ENCODE measurements at regions not wholly inside any gene's neighbourhood (a gene's known extent, or its start where the extent isn't known, plus 50 kb on each side); places are given as distances from the start of the nearest gene placed in this dataset.
"Not testable (repeated sequence)": the region's sequence is repeated elsewhere in the genome, so short reads cannot be mapped to it uniquely, and the experiment has no call there.

DNA sequence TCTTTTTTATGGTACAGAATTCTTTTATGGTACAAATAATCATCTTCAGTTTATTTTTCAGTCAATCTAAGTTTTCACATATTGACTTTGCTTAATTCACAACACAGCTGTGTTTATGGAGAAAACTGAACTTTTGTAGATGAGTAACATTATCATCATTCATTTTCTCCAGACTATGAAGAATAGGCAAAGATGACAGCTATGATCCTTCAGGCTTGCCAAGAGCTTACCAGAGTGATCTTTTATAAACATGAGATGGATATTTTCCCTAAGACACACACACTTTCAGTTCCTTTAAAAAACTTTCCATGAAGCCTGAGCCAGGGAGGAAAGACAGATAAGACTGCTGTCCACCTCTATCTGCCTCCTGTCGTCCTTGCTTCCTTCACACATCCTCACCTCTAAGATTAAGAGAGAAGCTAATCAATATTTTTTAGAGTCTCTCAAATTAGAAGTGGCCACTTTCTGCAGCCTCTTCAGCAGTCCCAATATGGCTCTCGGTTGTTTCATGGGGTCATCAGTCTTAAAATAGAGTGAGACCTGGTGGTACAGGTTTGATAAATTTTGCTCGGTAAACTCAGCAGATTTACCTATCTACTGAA lies 108.1 kb upstream of the SLC27A6 start:
- TF ChIP-seq POLR2A (IDR thresholded peaks at IDR 0.05) (no peak), CTCF (IDR thresholded peaks at IDR 0.05) (no peak)
- H3K4me3 ChIP-seq (ENCODE audit: low read depth, poor library complexity, severe bottlenecking) = no peak overlapping the region
- DNase-seq (ENCODE audit: low spot score in 2 of 2) = no peak
- 78 to 82% methylated on average over 3 of the region's 3 CpGs for WGBS, 2 donors
- intact Hi-C loops (cut with DNase I; ENCODE audit: low total_unique reads) = no loop called here

GRCh38 chr5:128858995-128859394 lies 106.3 kb upstream of the SLC27A6 start:
- H3K4me3 ChIP-seq (ENCODE audit: low read depth, poor library complexity, severe bottlenecking) = no peak overlapping the region

GRCh38 chr5:128861155-128861554 lies 104.1 kb upstream of the SLC27A6 start:
- whole genome bisulfite sequencing, 2 donors = 94 to 95% methylated on average over 22 of the region's 22 CpGs
- DNase-seq (ENCODE audit: low spot score in 2 of 2); H3K4me3 ChIP-seq (ENCODE audit: low read depth, poor library complexity, severe bottlenecking); intact Hi-C loops (cut with DNase I; ENCODE audit: low total_unique reads): not testable (repeated sequence)

More at GRCh38 chr5:128858995-128859394, 106.3 kb upstream of the SLC27A6 start:
- TF ChIP-seq CTCF (IDR thresholded peaks at IDR 0.05) (no peak), POLR2A (IDR thresholded peaks at IDR 0.05) (no peak)
- intact Hi-C loops (cut with DNase I; ENCODE audit: low total_unique reads) = no loop called here
- 79 to 85% methylated on average over 1 of the region's 1 CpG for WGBS, 2 donors
- DNase-seq (ENCODE audit: low spot score in 2 of 2) = no peak

- no peak for TF ChIP-seq CTCF (IDR thresholded peaks at IDR 0.05)
- no peak for TF ChIP-seq POLR2A (IDR thresholded peaks at IDR 0.05)
- DNase-seq (ENCODE audit: low spot score in 2 of 2) = no peak
- no peak overlapping the region for H3K4me3 ChIP-seq (ENCODE audit: low read depth, poor library complexity, severe bottlenecking)
- WGBS, 2 donors = 38 to 49% methylated on average over 1 of the region's 1 CpG
- intact Hi-C loops (cut with DNase I; ENCODE audit: low total_unique reads) = no loop called here
These were observed 95.3 kb upstream of the SLC27A6 start for GRCh38 chr5:128869970-128870369.

DNA sequence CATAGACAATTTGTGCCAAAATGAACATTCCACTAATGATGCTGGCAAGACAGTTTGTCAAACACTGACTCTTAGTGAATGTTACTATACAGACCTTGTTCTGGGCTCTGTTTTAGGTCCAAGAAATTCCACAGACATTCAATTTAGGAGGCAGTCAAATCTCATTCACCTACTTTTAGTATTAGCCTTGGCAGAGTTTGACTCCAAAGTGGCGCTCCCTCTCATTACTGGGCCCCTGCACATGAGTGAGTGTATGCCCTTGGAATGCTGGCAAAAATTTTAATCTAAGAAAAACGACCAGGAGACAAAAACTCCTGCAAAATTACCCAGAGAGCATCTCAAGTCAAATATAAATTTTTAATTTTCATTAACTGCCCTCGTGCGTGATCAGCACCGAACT lies 94.9 kb upstream of the SLC27A6 start:
- DNase-seq (ENCODE audit: low spot score in 2 of 2) = no peak

GRCh38 chr5:128870923-128871322 lies 94.4 kb upstream of the SLC27A6 start:
- TF ChIP-seq POLR2A (IDR thresholded peaks at IDR 0.05) (no peak), CTCF (IDR thresholded peaks at IDR 0.05) (no peak)
- H3K4me3 ChIP-seq (ENCODE audit: low read depth, poor library complexity, severe bottlenecking) = no peak overlapping the region
- intact Hi-C loops (cut with DNase I; ENCODE audit: low total_unique reads) = no loop called here
- WGBS, 2 donors = 48 to 65% methylated on average over 3 of the region's 3 CpGs
- no peak for DNase-seq (ENCODE audit: low spot score in 2 of 2)

More for the DNA sequence above, 94.9 kb upstream of the SLC27A6 start:
- TF ChIP-seq CTCF (IDR thresholded peaks at IDR 0.05) (no peak), POLR2A (IDR thresholded peaks at IDR 0.05) (no peak)
- 39 to 44% methylated on average over 5 of the region's 5 CpGs for WGBS, 2 donors
- no peak overlapping the region for H3K4me3 ChIP-seq (ENCODE audit: low read depth, poor library complexity, severe bottlenecking)
- intact Hi-C loops (cut with DNase I; ENCODE audit: low total_unique reads) = no loop called here
